H1 (cell line): ENCODE measurements at regions not wholly inside any gene's neighbourhood (a gene's known extent, or its start where the extent isn't known, plus 50 kb on each side); places are given as distances from the start of the nearest gene placed in this dataset.

Source experiments
- ATF2 ChIP-seq: IDR thresholded peaks from 2 replicates; pipeline ENCODE4 v1.6.1; 2012; ENCODE audit warnings: low read length, inconsistent platforms
- ATF3 ChIP-seq: IDR thresholded peaks from 2 replicates; pipeline ENCODE4 v1.6.1; 2011; ENCODE audit warnings: low read depth, mild to moderate bottlenecking, low read length; ENCODE audit not compliant: insufficient read depth
- CHD1 ChIP-seq: IDR thresholded peaks from 2 replicates; pipeline ENCODE4 v1.6.1; 2012; ENCODE audit warnings: low read depth, low read length, improper control_type of control experiment
- CHD2 ChIP-seq: IDR thresholded peaks from 2 replicates; pipeline ENCODE4 v1.6.1; 2012; ENCODE audit warnings: low read length, improper control_type of control experiment
- EGR1 ChIP-seq: IDR thresholded peaks from 2 replicates; pipeline ENCODE4 v1.6.1; 2011; ENCODE audit warnings: low read depth, low read length, borderline replicate concordance
- NRF1 ChIP-seq: IDR thresholded peaks from 2 replicates; pipeline ENCODE4 v1.6.1; 2011; ENCODE audit warnings: mild to moderate bottlenecking, low read depth, low read length, improper control_type of control experiment
- TAF1 ChIP-seq: IDR thresholded peaks from 2 replicates; pipeline ENCODE4 v1.6.1; 2011; ENCODE audit warnings: mild to moderate bottlenecking, low read depth, low read length

GRCh38 chr10:47225928-47226645 is 73.9 kb upstream of the GDF10 start (continued):
- TF ChIP-seq ATF2: no peak
- TF ChIP-seq EGR1: no peak
- TF ChIP-seq CHD2: no peak
- TF ChIP-seq NRF1: no peak
- no peak for TF ChIP-seq TAF1
- TF ChIP-seq ATF3: no peak
- TF ChIP-seq CHD1: no peak
